Thyroid gland (tissue), 4 donors: ENCODE measurements at regions not wholly inside any gene's neighbourhood (a gene's known extent, or its start where the extent isn't known, plus 50 kb on each side); places are given as distances from the start of the nearest gene placed in this dataset.

Source experiments
- CTCF ChIP-seq, 6 experiments: fragments of 200-600 bp in 3 of 6; fragments of 450-650 bp in 3 of 6; sonication (generic) in 3 of 6; IDR thresholded peaks; one replicate each; pipeline ENCODE4 v1.5.1; 2016 to 2019; ENCODE audit warnings: antibody characterized with exemption in 6 of 6, mild to moderate bottlenecking in 2 of 6, inconsistent platforms in 1 of 6, moderate library complexity in 1 of 6
- POLR2A ChIP-seq, 2 donors: fragments of 450-650 bp; IDR thresholded peaks; one replicate each; pipeline ENCODE4 v1.6.1; 2017; ENCODE audit warnings: antibody characterized with exemption in 2 of 2, mild to moderate bottlenecking in 2 of 2, moderate library complexity in 1 of 2

DNA sequence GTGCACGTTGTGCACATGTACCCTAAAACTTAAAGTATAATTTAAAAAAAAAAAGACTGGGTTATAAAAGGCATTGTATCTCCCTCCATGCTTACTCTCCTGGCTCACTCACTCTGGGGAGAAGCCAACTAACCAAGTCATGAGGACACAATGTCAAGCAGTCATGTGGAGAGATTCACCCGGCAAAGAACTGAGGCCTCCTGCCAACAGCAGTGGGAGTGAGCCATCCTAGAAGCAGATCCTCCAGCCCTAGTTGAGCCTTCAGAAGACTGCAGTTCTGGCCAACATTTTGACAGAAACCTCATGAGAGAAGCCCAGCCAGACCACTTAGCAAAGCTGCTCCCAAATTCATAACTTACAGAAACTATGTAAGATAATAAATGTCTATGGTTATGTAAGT is 521.7 kb upstream of the FZD8 start:
- TF ChIP-seq CTCF (IDR thresholded peaks at IDR 0.05) (no peak), POLR2A (IDR thresholded peaks at IDR 0.05) (no peak)
